ENCODE measurements at regions not wholly inside any gene's neighbourhood (a gene's known extent, or its start where the extent isn't known, plus 50 kb on each side); places are given as distances from the start of the nearest gene placed in this dataset.

GRCh38 chr20:24388828-24389380 is 80.5 kb upstream of the SYNDIG1 start:
- H3K4me1 ChIP-seq (ENCODE audit: control insufficient read depth in 5 of 5, insufficient read depth in 5 of 5, low read length in 5 of 5) = no peaks in the 10 kb centered on the region
- ATAC-seq (ENCODE audit: insufficient read depth, low FRiP score) = no peak
- peaks cover 0 to 6% (median 0%) of the 10 kb centered on the region in 3 donors for H3K27me3 ChIP-seq (ENCODE audit: control insufficient read depth in 3 of 3, insufficient read depth in 3 of 3, low read length in 2 of 3)
- WGBS, 2 donors = 65 to 69% methylated on average over 8 of the region's 8 CpGs
- TF ChIP-seq CTCF (IDR thresholded peaks at IDR 0.05; ENCODE audit: control extremely low read depth, extremely low read depth) = no peak
- no peak overlapping the region for H3K9ac ChIP-seq (ENCODE audit: insufficient read depth in 1 of 2, low read length in 2 of 2)
- no peak overlapping the region for H3K27ac ChIP-seq (ENCODE audit: low read depth in 1 of 2, low read length in 1 of 2)
- DNase-seq = no peak
- H3K4me3 ChIP-seq = no peak overlapping the region
- H3K9me3 ChIP-seq (ENCODE audit: control insufficient read depth in 4 of 4, insufficient read depth in 3 of 4, low read length in 3 of 4) = peaks cover 0 to under 1% (median 0%) of the 10 kb centered on the region in 4 donors
- H3K36me3 ChIP-seq (ENCODE audit: control insufficient read depth in 4 of 4, insufficient read depth in 4 of 4, low read length in 4 of 4) = no peaks in the 10 kb centered on the region

DNA sequence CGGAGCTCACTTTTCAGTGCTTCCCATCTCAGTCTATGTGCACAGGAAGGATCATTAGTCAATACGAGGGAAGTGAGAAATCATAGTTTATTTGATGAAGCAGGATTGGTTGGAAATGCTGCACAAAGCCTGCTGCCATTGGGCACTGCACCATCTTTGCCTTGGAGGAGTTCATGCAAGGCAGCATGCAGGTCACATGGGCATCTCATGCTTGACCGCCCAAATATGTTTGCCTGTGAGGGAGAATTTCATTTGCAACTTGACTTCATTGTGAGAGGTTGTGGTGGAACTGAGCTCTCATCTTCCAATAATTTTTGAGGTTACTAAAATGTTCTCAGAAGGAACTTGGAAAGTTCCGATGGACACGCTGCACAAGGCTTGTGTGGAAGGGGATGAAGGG is 83.9 kb upstream of the SYNDIG1 start:
- no peak for ATAC-seq (ENCODE audit: insufficient read depth, low FRiP score)
- H3K9me3 ChIP-seq (ENCODE audit: control insufficient read depth in 4 of 4, insufficient read depth in 3 of 4, low read length in 3 of 4) = peaks cover 0 to 2% (median 0%) of the 10 kb centered on the region in 4 donors
- no peak overlapping the region for H3K27ac ChIP-seq (ENCODE audit: low read depth in 1 of 2, low read length in 1 of 2)
- H3K4me1 ChIP-seq (ENCODE audit: control insufficient read depth in 5 of 5, insufficient read depth in 5 of 5, low read length in 5 of 5) = peaks cover 0 to 4% (median 0%) of the 10 kb centered on the region in 5 donors
- peaks cover 0 to 3% (median 0%) of the 10 kb centered on the region in 3 donors for H3K27me3 ChIP-seq (ENCODE audit: control insufficient read depth in 3 of 3, insufficient read depth in 3 of 3, low read length in 2 of 3)
- TF ChIP-seq CTCF (IDR thresholded peaks at IDR 0.05; ENCODE audit: control extremely low read depth, extremely low read depth) = no peak
- no peaks in the 10 kb centered on the region for H3K36me3 ChIP-seq (ENCODE audit: control insufficient read depth in 4 of 4, insufficient read depth in 4 of 4, low read length in 4 of 4)
- 81 to 82% methylated on average over 5 of the region's 5 CpGs for WGBS, 2 donors
- H3K4me3 ChIP-seq = no peak overlapping the region
- no peak for DNase-seq
- no peak overlapping the region for H3K9ac ChIP-seq (ENCODE audit: insufficient read depth in 1 of 2, low read length in 2 of 2)

DNA sequence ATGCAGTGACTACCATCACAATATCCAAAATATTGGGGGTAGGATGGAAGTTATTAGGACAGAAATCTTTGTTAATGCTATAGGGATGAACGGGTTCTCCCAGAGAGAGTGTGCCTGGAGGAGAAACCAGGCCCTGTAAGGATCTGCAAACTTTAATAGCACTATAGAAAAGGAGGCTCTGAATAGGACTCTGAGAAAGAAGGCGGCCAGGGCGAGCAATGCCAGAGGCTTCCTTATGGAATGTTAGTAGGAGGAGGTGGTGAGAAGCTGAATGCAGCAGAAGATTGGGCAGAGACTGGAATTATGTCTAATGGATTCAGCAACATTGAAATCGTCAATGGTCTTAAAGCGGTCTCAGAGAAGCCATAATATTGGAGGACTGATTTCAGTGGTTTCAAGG is 84.6 kb upstream of the SYNDIG1 start:
- no peak for TF ChIP-seq CTCF (IDR thresholded peaks at IDR 0.05; ENCODE audit: control extremely low read depth, extremely low read depth)
- WGBS, 2 donors = 83% methylated on average over 5 of the region's 5 CpGs
- H3K27ac ChIP-seq (ENCODE audit: low read depth in 1 of 2, low read length in 1 of 2) = no peak overlapping the region
- DNase-seq (no peak), ATAC-seq (ENCODE audit: insufficient read depth, low FRiP score) (no peak)
- H3K4me3 ChIP-seq = no peak overlapping the region
- H3K36me3 ChIP-seq (ENCODE audit: control insufficient read depth in 4 of 4, insufficient read depth in 4 of 4, low read length in 4 of 4) = no peaks in the 10 kb centered on the region
- peaks cover 0 to 2% (median 0%) of the 10 kb centered on the region in 4 donors for H3K9me3 ChIP-seq (ENCODE audit: control insufficient read depth in 4 of 4, insufficient read depth in 3 of 4, low read length in 3 of 4)
- H3K9ac ChIP-seq (ENCODE audit: insufficient read depth in 1 of 2, low read length in 2 of 2) = no peak overlapping the region
- no peaks in the 10 kb centered on the region for H3K27me3 ChIP-seq (ENCODE audit: control insufficient read depth in 3 of 3, insufficient read depth in 3 of 3, low read length in 2 of 3)
- peaks cover 0 to 6% (median 0%) of the 10 kb centered on the region in 5 donors for H3K4me1 ChIP-seq (ENCODE audit: control insufficient read depth in 5 of 5, insufficient read depth in 5 of 5, low read length in 5 of 5)

GRCh38 chr20:24382743-24383142 is 86.7 kb upstream of the SYNDIG1 start:
- DNase-seq (peak; percentile 63 to 64 (median 63)), ATAC-seq (ENCODE audit: insufficient read depth, low FRiP score) (no peak)
- Histone ChIP-seq H3K4me3 (no peak overlapping the region), H3K36me3 (ENCODE audit: control insufficient read depth in 4 of 4, insufficient read depth in 4 of 4, low read length in 4 of 4) (no peaks in the 10 kb centered on the region), H3K4me1 (ENCODE audit: control insufficient read depth in 5 of 5, insufficient read depth in 5 of 5, low read length in 5 of 5) (peaks cover 0 to 19% (median 0%) of the 10 kb centered on the region in 5 donors), H3K9ac (ENCODE audit: insufficient read depth in 1 of 2, low read length in 2 of 2) (no peak overlapping the region), H3K9me3 (ENCODE audit: control insufficient read depth in 4 of 4, insufficient read depth in 3 of 4, low read length in 3 of 4) (peaks cover 0 to 2% (median 0%) of the 10 kb centered on the region in 4 donors), H3K27ac (ENCODE audit: low read depth in 1 of 2, low read length in 1 of 2) (no peak overlapping the region), H3K27me3 (ENCODE audit: control insufficient read depth in 3 of 3, insufficient read depth in 3 of 3, low read length in 2 of 3) (no peaks in the 10 kb centered on the region)
- TF ChIP-seq CTCF (IDR thresholded peaks at IDR 0.05; ENCODE audit: control extremely low read depth, extremely low read depth) = no peak
- 24 to 31% methylated on average over 2 of the region's 2 CpGs for WGBS, 2 donors
